HepG2 (cell line): ENCODE measurements at regions not wholly inside any gene's neighbourhood (a gene's known extent, or its start where the extent isn't known, plus 50 kb on each side); places are given as distances from the start of the nearest gene placed in this dataset.

Source experiments
- E2F5 ChIP-seq: sonication (generic); formaldehyde crosslinking; conservative IDR thresholded peaks from 2 replicates; pipeline ENCODE4 v1.4.0; 2020; ENCODE audit warnings: missing genetic modification reagents
- MAFF ChIP-seq: IDR thresholded peaks from 2 replicates; pipeline ENCODE4 v1.6.1; 2011; ENCODE audit warnings: low read depth, low read length, improper control_type of control experiment
- NR2F2 ChIP-seq: IDR thresholded peaks from 2 replicates; pipeline ENCODE4 v1.6.1; 2012; ENCODE audit warnings: low read depth, inconsistent platforms, borderline replicate concordance
- RAD21 ChIP-seq: fragments of 450-650 bp; formaldehyde crosslinking; IDR thresholded peaks from 2 replicates; pipeline ENCODE4 v1.5.0; 2020; ENCODE audit warnings: mild to moderate bottlenecking
- REST ChIP-seq, 2 experiments: IDR thresholded peaks; 2 replicates each; pipeline ENCODE4 v1.6.1; 2011 to 2012; ENCODE audit warnings: low read length in 2 of 2, borderline replicate concordance in 1 of 2, low read depth in 1 of 2, mild to moderate bottlenecking in 1 of 2, moderate library complexity in 1 of 2
- SCMH1 ChIP-seq: sonication (generic); formaldehyde crosslinking; IDR thresholded peaks from 2 replicates; pipeline ENCODE4 v1.9.0; 2021; ENCODE audit warnings: missing genetic modification reagents, mild to moderate bottlenecking, borderline replicate concordance
- U2AF1 ChIP-seq: fragments of 200-400 bp; formaldehyde crosslinking; optimal IDR thresholded peaks from 2 replicates; pipeline ENCODE3; 2017; ENCODE audit warnings: mild to moderate bottlenecking, low read depth, low read length
- ZNF414 ChIP-seq: sonication (generic); formaldehyde crosslinking; IDR thresholded peaks from 2 replicates; pipeline ENCODE4 v1.5.0; 2020; ENCODE audit warnings: missing genetic modification reagents

GRCh38 chr21:27507695-27508094 is 540.8 kb upstream of the ADAMTS5 start:
- TF ChIP-seq MAFF = no peak
- TF ChIP-seq REST (IDR thresholded peaks at IDR 0.05; ENCODE audit: borderline replicate concordance in 1 of 2, low read depth in 1 of 2, low read length in 2 of 2) = no peak
- TF ChIP-seq SCMH1 (CRISPR knock-in tag) = no peak
- TF ChIP-seq ZNF414 (CRISPR knock-in tag) = no peak
- no peak for TF ChIP-seq E2F5 (CRISPR knock-in tag)
- no peak for TF ChIP-seq NR2F2
- no peak for TF ChIP-seq U2AF1
- no peak for TF ChIP-seq RAD21 (CRISPR knock-in tag)
